GM12891 (cell line): ENCODE measurements at regions not wholly inside any gene's neighbourhood (a gene's known extent, or its start where the extent isn't known, plus 50 kb on each side); places are given as distances from the start of the nearest gene placed in this dataset.

Source experiments
- DNase-seq: peaks from one replicate; pipeline ENCODE4 v3.0.0; 2011; ENCODE audit warnings: low spot score; ENCODE audit not compliant: insufficient read length
- FAIRE-seq: peaks from 2 replicates; lab custom pipeline; 2011; peaks lifted over from hg19 to GRCh38; lab: Jason Lieb, UNC
- PAX5 ChIP-seq: IDR thresholded peaks from 2 replicates; pipeline ENCODE4 v1.6.1; 2011; ENCODE audit warnings: low read length, moderate library complexity, mild to moderate bottlenecking; ENCODE audit not compliant: insufficient read depth, severe bottlenecking
- POLR2A ChIP-seq: IDR thresholded peaks from 2 replicates; pipeline ENCODE4 v1.6.1; 2011; ENCODE audit warnings: low read depth, low read length, control low read depth
- POLR2AphosphoS5 ChIP-seq: IDR thresholded peaks from 2 replicates; pipeline ENCODE4 v1.6.1; 2011; ENCODE audit warnings: low read depth, low read length, control low read depth
- POU2F2 ChIP-seq: IDR thresholded peaks from 2 replicates; pipeline ENCODE4 v1.6.1; 2011; ENCODE audit warnings: low read depth, mild to moderate bottlenecking, control low read depth, low read length, moderate library complexity
- SPI1 ChIP-seq: IDR thresholded peaks from 2 replicates; pipeline ENCODE4 v1.6.1; 2011; ENCODE audit warnings: low read depth, low read length, control low read depth
- TAF1 ChIP-seq: IDR thresholded peaks from 2 replicates; pipeline ENCODE4 v1.6.1; 2011; ENCODE audit warnings: low read depth, low read length, control low read depth

DNA sequence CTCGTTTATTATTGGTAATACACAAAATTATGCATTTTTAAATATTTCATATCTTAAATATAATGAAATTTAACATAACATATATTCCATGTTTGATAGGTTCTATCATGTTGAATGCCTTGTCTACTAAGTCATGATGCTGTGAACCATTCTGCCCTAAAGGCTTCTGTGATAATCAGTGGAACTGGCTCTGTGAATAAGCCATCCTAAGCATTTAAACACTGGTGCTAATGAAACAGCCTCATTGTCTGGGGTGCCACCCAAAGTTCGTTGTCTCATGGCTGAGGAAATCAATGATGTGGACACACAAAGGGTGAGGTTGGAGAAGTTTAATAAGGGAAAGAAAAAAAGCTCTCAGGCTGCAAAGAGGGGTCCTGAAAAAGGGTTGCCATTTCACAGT lies 264.7 kb upstream of the ZRANB2 start:
- FAIRE-seq (no peak), DNase-seq (no peak)
- TF ChIP-seq POU2F2 (no peak), POLR2AphosphoS5 (no peak), PAX5 (no peak), SPI1 (no peak), POLR2A (no peak), TAF1 (no peak)

DNA sequence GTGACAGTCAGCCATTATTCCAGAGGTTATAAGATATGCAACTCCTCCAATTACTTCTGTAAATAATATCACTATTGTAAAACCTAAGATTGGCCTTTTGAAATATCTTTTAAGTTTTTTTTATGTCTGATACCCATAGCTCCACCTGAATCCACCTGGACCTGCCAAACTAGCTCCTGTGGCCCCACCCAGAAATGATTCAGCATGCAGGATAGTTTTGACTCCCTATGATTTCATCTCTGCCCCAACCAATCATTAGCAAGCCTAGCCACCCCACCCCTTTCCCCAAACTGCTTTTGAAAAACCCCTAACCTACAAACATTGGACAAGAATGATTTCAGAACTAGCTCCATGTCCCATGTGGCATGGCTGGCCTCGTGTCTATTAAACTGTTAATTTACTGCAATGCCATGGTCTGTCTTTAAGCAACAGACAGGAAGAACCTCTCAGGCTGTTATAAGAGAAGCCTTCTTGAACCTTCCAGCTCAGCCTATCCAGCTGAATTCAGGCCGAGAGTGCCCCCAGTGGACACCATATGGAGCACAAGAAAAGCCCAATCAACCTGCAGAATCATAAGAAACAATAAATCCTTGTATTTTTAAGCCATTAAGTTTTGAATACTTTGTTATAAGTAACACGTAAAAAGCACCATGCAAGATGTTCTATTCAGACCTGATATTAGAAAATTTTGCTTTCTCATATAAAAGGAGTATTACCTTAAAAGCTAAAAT lies 263.0 kb upstream of the ZRANB2 start:
- DNase-seq: no peak
- TF ChIP-seq POLR2A (no peak), POU2F2 (no peak), TAF1 (no peak), POLR2AphosphoS5 (no peak), PAX5 (no peak)
- FAIRE-seq: no peak

DNA sequence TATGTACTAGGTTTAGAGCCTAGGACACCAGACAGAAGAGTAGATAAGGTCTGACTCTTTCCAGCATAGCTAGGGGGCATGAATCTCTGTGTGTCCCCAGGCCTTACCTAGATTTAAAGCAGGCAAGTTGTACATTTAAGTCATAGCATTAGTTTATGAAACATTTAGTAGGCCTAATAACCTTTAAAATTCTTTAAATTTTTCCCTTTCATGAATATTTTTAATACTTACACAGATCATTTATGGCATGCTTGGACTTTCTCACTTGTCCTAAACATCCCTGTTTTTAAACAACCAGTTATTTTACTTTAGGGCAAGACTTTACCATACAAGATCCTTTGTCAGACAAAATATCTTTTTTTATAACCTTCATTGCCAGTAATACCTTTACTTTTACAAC lies 258.4 kb upstream of the ZRANB2 start:
- TF ChIP-seq POU2F2 (no peak), POLR2AphosphoS5 (no peak), SPI1 (no peak), PAX5 (no peak), TAF1 (no peak)
- no peak for FAIRE-seq
- no peak for DNase-seq

DNA sequence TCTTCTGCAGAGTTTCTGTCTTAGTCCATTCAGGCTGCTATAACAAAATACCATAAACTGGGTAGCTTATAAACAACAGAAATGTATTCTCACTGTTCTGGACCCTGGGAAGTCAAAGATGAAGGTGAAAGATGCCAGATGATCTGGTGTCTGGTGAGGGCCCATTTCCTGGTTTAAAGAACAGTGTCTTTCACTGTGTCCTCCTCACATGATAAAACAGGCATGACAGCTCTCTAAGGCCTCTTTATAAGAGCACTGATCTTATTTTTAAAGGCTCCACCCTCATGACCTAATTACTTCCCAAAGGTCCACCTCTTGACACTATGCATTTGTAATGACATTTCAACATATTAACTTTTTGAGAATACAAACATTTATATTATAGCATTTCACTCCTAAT lies 250.2 kb upstream of the ZRANB2 start:
- TF ChIP-seq POU2F2 (no peak), POLR2A (no peak), POLR2AphosphoS5 (no peak), TAF1 (no peak), PAX5 (no peak), SPI1 (no peak)
- no peak for FAIRE-seq
- no peak for DNase-seq

DNA sequence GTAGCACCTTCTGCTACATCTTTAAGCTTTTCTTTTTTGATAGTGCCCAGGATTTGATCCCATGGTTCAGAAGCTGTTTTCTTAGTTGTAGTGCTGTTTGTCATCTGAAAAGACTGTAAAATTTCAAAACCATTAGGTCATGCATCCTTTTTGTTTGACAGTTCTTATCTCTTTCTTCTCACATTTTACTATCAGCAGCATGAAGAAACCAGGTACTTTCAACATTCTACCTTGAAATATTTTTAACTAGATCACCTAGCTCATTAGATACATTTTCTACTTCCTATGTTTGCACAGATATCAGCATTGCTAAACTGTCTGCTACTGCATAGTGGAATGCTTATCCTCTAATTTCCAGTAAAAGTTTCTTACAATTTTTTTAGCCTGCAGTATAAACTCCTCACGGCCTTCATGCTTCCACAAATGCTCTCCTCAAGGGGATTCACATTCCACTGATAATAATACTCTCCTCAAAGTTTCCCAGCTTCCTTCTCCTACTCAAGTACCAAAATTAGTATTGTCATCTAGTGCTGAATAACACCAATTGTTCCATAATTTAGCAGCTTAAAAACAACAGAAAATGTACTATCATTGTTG lies 243.9 kb upstream of the ZRANB2 start:
- TF ChIP-seq POU2F2 (no peak), SPI1 (no peak), PAX5 (no peak), POLR2AphosphoS5 (no peak), TAF1 (no peak), POLR2A (no peak)
- no peak for FAIRE-seq
- DNase-seq: no peak

DNA sequence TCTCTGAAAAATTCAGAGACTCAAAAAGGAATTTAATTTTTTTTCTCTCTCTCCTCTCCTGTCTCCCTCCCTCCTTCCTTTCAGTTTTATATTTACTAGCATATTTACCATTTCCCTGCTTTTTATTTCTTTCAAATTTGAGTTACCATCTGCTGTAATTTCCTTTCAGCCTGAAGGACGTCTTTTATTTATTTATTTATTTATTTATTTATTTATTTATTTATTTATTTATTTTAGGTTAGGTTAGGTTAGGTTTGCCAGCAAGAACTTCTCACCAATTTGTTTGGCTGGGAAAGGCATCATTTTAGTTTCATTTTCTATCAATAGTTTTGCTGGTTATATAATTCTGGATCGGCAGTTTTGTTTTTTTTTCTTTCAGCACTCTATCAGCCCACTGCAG lies 231.7 kb upstream of the ZRANB2 start:
- FAIRE-seq (no peak), DNase-seq (no peak)
- no peak for TF ChIP-seq TAF1
- TF ChIP-seq PAX5: no peak
- no peak for TF ChIP-seq POU2F2
- no peak for TF ChIP-seq POLR2A
- no peak for TF ChIP-seq POLR2AphosphoS5
- TF ChIP-seq SPI1: no peak

DNA sequence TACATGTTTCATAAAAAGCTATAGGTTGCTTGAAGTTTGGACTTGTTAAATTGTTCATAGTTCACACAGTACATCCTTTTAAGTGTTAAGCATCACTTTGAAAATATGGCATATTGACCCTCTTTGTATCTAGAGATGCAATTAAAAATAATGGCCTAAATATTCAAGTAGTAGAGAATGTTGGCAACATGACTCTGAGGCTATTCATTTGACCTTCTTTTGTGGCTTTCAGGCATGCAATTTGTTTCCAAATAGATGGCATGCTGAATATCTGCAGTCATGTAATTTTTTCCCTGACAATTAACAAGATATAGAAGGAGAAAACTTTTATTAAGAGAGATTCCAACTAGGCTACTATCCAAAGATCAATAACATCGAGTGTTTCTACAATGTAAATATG lies 230.5 kb upstream of the ZRANB2 start:
- TF ChIP-seq POU2F2 (no peak), TAF1 (no peak), POLR2AphosphoS5 (no peak), PAX5 (no peak)
- FAIRE-seq (no peak), DNase-seq (no peak)

DNA sequence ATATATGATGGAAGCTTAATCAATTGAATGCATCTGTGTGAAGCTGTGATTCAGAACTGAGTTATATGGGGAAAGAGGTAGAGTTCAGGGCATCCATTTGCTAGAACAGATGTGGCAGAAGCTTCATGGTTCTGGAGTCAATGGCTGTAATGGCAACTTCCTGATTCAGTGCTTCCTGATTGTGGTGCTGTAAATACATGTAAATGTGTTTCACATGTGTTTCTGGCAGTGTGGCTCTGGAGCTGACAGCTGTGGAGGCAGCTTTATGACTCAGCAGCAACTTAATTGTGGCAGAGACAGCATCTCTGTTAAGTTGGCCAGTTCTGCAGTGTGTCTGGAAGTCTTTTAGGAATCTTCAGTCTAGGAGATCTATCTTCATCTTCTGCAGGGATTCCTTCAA lies 226.6 kb upstream of the ZRANB2 start:
- no peak for FAIRE-seq
- TF ChIP-seq POU2F2: 0 out of 2 replicates have a peak, but pooled peaks have one; percentile 26
- no peak for TF ChIP-seq TAF1
- no peak for TF ChIP-seq SPI1
- TF ChIP-seq PAX5: no peak
- no peak for DNase-seq

DNA sequence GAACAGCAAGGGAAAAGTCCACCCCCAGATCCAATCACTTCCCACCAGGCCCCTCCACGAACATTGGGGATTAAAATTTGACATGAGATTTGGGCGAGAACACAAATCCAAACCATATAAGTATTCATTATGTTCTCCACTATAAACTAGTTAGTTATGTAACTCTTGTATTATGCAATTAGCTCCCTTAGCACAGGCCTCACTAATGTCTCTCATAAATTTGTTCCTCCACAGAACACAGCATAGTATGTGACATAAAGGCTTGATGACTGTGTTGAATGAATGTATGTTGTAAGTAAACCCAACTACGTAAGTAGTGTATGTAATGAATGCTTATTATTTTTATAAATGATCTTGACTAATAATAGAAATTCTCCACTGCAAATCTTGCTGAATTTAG lies 223.3 kb upstream of the ZRANB2 start:
- TF ChIP-seq TAF1 (no peak), SPI1 (no peak), POLR2AphosphoS5 (no peak), POLR2A (no peak), PAX5 (no peak), POU2F2 (no peak)
- DNase-seq (no peak), FAIRE-seq (no peak)

DNA sequence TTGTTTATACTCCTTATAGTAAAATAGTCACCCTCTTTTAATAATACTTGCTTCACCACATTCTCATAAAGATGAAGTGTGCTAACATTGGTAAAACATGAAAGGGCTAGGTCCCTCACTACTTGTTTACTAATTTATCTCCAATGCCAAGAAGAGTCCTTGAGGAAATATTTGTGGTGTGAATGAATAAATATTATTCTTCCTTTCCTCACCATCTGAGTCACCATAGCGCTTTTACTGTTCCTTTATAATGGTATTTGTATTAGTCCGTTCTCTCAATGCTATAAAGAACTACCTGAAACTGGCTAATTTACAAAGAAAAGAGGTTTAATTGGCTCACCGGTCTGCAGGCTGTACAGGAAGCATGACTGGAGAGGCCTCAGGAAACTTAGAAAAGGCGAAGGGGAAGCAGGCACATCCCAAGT lies 222.8 kb upstream of the ZRANB2 start:
- TF ChIP-seq POLR2A (no peak), TAF1 (no peak), SPI1 (no peak), POLR2AphosphoS5 (no peak), PAX5 (no peak), POU2F2 (no peak)
- DNase-seq (no peak), FAIRE-seq (no peak)
